Astrocyte of the spinal cord (primary cell): ENCODE measurements at regions not wholly inside any gene's neighbourhood (a gene's known extent, or its start where the extent isn't known, plus 50 kb on each side); places are given as distances from the start of the nearest gene placed in this dataset.

Experiments used
- DNase-seq: peaks from one replicate; pipeline ENCODE4 v3.0.0; 2011; ENCODE audit warnings: low read depth, low spot score
- H3K4me3 ChIP-seq: 2 replicates; pipeline ENCODE4 v1.5.1; 2011; ENCODE audit warnings: low read depth, mild to moderate bottlenecking, low read length, moderate library complexity
- in situ Hi-C: cut with HindIII; loops from 2 replicates; pipeline ENCODE4 v1.10.0; 2017; ENCODE audit warnings: low sequenced_read_pairs
- TF ChIP-seq, protein P1 (sequence below): IDR thresholded peaks from 2 replicates; pipeline ENCODE4 v1.5.1; 2012; ENCODE audit warnings: low read depth, mild to moderate bottlenecking, low read length, inconsistent platforms

DNA sequence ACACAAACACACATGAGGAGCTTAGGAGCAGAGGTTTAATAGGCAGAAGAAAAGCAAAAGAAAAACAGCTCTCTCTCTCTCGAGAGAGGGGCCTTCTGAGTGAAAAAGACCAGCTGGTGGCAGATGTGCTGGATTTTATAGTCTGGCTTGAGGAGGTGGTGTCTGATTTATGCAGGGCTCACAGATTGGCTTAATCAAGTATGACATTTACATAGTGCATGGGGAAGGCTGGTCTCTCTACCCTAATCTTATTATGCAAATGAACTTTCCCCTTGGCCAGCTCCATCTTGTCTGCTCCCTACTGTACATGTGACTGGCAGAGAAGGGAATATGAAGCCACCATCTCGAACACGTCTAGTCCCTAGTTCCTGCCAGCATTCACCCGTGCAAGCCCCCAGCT is 219.5 kb upstream of the ZNF804B start:
- DNase-seq: no peak
- H3K4me3 ChIP-seq: no peak overlapping the region
- TF ChIP-seq, protein P1, sequence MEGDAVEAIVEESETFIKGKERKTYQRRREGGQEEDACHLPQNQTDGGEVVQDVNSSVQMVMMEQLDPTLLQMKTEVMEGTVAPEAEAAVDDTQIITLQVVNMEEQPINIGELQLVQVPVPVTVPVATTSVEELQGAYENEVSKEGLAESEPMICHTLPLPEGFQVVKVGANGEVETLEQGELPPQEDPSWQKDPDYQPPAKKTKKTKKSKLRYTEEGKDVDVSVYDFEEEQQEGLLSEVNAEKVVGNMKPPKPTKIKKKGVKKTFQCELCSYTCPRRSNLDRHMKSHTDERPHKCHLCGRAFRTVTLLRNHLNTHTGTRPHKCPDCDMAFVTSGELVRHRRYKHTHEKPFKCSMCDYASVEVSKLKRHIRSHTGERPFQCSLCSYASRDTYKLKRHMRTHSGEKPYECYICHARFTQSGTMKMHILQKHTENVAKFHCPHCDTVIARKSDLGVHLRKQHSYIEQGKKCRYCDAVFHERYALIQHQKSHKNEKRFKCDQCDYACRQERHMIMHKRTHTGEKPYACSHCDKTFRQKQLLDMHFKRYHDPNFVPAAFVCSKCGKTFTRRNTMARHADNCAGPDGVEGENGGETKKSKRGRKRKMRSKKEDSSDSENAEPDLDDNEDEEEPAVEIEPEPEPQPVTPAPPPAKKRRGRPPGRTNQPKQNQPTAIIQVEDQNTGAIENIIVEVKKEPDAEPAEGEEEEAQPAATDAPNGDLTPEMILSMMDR: no peak
- in situ Hi-C loops: no loop called here

DNA sequence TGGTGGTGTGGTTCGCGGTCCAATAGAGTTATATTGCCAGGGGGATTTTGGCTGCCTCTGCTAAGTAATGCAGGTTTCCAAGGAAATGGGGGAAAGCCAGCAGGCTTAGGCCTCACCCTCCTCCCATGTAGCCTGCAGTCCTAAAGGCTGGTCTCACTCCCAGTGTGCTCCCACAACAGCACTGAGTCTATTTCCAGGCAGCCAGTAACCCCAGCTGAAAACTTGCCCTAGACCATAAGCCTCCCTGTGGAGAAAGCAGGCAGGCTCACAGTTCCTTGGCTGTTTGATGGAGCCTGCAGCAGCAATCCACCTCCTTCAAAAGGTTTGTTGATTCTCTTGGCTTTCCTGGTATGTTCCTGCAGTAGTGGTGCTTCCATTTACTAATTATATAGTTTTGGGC is 220.0 kb upstream of the ZNF804B start:
- in situ Hi-C loops: no loop called here
- H3K4me3 ChIP-seq: no peak overlapping the region
- TF ChIP-seq, protein P1: no peak
- DNase-seq: no peak

DNA sequence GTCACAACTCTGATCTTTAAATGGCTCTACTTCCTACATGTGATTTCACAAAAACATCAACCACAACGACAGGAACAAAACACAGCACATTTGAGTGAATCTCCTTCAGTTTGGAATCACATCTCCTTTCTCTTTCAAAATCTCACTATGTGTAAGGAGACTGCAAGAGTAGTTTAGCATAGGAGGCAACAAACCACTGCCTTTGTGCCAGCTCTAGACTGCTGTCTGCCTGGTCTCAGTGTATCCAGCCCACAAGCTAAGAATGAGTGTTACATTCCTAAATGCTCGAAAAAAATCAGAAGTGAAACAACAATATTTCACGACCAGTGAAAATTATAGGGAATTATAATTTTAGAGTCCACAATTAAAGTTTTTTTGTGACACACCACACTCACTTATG is 217.0 kb upstream of the STEAP4 start:
- TF ChIP-seq, protein P1: no peak
- no peak for DNase-seq
- in situ Hi-C loops: no loop called here
- H3K4me3 ChIP-seq: no peak overlapping the region

DNA sequence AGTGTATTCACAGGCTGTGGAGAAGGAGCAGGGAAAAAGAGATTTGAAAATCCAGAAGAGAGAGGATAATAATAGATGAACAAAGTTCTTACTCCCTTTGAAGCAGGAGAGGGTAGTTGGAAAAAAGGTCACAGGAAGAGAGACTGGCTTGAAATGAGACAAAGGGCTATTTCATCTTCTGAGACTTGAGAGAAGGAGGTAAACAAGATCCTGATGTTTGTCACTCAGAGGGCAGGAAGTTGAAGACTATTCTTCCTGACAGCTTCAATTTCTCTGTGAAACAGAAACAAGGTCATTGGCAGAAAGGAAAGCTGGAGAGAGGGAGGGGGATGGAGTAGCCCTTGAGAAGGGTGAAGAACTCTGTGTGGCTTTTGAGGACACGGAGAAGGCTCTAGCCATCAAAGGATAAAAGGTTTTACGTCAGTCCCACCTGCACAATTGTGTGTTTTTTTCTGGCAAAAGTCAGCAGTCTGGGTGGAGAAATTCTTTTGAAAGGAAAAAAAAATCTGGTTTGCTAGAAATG is 216.1 kb upstream of the STEAP4 start:
- DNase-seq: no peak
- TF ChIP-seq, protein P1: no peak
- no peak overlapping the region for H3K4me3 ChIP-seq
- in situ Hi-C loops: no loop called here

DNA sequence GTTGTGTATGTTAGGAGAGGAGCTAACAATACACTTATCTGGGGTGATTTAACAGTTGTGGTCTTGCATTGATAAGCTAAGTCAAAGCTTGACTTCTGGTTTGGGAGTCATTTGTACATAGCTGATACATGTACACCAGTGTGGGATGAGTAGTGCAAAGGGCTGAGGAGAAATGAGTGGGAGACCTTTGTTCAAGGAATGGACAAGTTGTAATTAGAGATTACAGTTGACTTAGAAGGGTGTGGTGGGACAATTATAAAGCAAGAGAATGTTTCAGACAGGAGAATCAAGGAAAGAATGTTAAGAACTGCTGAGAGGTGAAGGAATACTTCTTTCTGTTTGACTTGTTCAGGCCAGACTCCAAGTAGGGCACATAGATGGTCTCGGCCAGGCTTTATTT is 209.7 kb upstream of the STEAP4 start:
- DNase-seq: no peak
- in situ Hi-C loops: no loop called here
- TF ChIP-seq, protein P1: no peak
- no peak overlapping the region for H3K4me3 ChIP-seq

DNA sequence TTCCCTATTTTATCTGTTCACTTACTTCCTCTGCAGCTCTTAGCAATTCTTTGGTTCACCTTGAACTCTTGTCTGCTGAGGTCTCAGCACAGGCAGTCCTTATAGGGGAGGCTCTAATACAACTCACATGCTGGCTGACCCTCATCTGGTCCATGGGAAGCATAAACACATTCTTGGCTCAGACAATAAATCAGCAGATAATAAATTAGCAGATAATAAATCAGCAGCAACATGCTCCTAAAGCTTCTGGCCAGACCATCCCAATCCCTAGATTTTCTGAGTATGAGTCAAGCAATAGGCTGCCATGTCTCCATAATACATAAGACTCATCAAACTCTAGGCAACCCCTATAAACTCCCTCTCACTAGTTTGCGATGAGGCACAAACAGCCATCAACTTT is 208.6 kb upstream of the STEAP4 start:
- no peak for DNase-seq
- in situ Hi-C loops: no loop called here
- TF ChIP-seq, protein P1: no peak
- no peak overlapping the region for H3K4me3 ChIP-seq

DNA sequence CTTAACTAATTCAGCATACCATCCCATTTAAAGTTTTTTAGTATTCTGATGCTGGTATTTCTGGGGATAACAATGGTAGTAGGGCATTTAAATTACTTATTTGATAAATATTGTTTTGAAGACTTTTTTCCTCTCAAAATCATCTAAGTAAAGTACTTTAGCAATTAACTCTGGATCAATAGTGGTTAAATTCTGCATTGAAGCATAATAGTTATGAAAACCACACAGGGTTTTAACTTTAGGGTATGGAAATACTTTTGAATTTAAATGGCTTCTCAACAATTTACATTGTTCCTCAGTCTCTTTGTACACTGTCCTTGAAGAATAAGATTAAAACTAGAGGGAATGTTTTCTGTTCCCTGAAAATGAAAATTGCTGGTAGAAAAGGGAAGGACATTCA is 202.6 kb upstream of the STEAP4 start:
- in situ Hi-C loops: no loop called here
- DNase-seq: no peak

More for the DNA sequence above, 202.6 kb upstream of the STEAP4 start:
- no peak overlapping the region for H3K4me3 ChIP-seq
- TF ChIP-seq, protein P1: no peak
